Endodermal cell (in vitro differentiated cells): ENCODE measurements at regions not wholly inside any gene's neighbourhood (a gene's known extent, or its start where the extent isn't known, plus 50 kb on each side); places are given as distances from the start of the nearest gene placed in this dataset.

Experiments
- DNase-seq: peaks from one replicate; pipeline ENCODE4 v3.0.0-alpha.2; 2017
- H3K27ac ChIP-seq: 2 replicates; pipeline ENCODE4 v1.5.1; 2013; ENCODE audit warnings: mild to moderate bottlenecking, low read depth, low read length, moderate library complexity
- H3K27me3 ChIP-seq: 2 replicates; pipeline ENCODE4 v1.6.1; 2013; ENCODE audit warnings: mild to moderate bottlenecking, low read length, moderate library complexity; ENCODE audit not compliant: insufficient read depth, control insufficient read depth, poor library complexity, severe bottlenecking
- H3K36me3 ChIP-seq: 2 replicates; pipeline ENCODE4 v1.7.0; 2013; ENCODE audit warnings: mild to moderate bottlenecking, low read length, moderate library complexity; ENCODE audit not compliant: control insufficient read depth, insufficient read depth
- H3K4me1 ChIP-seq: one replicate; pipeline ENCODE4 v1.7.0; 2013; ENCODE audit warnings: low read length; ENCODE audit not compliant: control insufficient read depth, insufficient read depth
- H3K4me3 ChIP-seq: 2 replicates; pipeline ENCODE4 v1.5.1; 2013; ENCODE audit warnings: mild to moderate bottlenecking, low read length, moderate library complexity
- H3K9ac ChIP-seq: 2 replicates; pipeline ENCODE4 v1.6.1; 2013; ENCODE audit warnings: mild to moderate bottlenecking, low read length, moderate library complexity; ENCODE audit not compliant: poor library complexity, severe bottlenecking; ENCODE audit errors: extremely low read depth
- H3K9me3 ChIP-seq: 2 replicates; pipeline ENCODE4 v1.6.1; 2013; ENCODE audit warnings: mild to moderate bottlenecking, low read length, moderate library complexity; ENCODE audit not compliant: control insufficient read depth
- H3K27ac Mint-ChIP-seq: 2 replicates; pipeline ENCODE4 v1.8.0; 2020; ENCODE audit warnings: mixed read lengths
- H3K27me3 Mint-ChIP-seq: 2 replicates; pipeline ENCODE4 v1.8.0; 2021; ENCODE audit warnings: mild to moderate bottlenecking, mixed read lengths; ENCODE audit not compliant: insufficient read depth
- H3K36me3 Mint-ChIP-seq: 2 replicates; pipeline ENCODE4 v1.8.0; 2020; ENCODE audit warnings: low read depth, mixed read lengths
- H3K4me1 Mint-ChIP-seq: 2 replicates; pipeline ENCODE4 v1.8.0; 2020; ENCODE audit warnings: mixed read lengths
- H3K4me3 Mint-ChIP-seq: 2 replicates; pipeline ENCODE4 v1.8.0; 2020; ENCODE audit warnings: mild to moderate bottlenecking, moderate library complexity, mixed read lengths
- H3K9me3 Mint-ChIP-seq: 2 replicates; pipeline ENCODE4 v1.8.0; 2020; ENCODE audit warnings: mild to moderate bottlenecking, mixed read lengths
- WGBS, 2 experiments: methylation state at CpG; one replicate each; pipeline versions ENCODE4 v1.1.5 to v1.1.7; 2013; ENCODE audit warnings: missing lambda C conversion rate in 2 of 2, mixed read lengths in 1 of 2; ENCODE audit not compliant: insufficient coverage in 1 of 2, insufficient read length in 1 of 2; 5-methylcytosine and 5-hydroxymethylcytosine counted together
- TF ChIP-seq, protein P1 (sequence below): fragments of 200-600 bp; sonication (generic); conservative IDR thresholded peaks from 2 replicates; pipeline ENCODE4 v1.5.0; 2021; ENCODE audit warnings: antibody characterized with exemption, mild to moderate bottlenecking

DNA sequence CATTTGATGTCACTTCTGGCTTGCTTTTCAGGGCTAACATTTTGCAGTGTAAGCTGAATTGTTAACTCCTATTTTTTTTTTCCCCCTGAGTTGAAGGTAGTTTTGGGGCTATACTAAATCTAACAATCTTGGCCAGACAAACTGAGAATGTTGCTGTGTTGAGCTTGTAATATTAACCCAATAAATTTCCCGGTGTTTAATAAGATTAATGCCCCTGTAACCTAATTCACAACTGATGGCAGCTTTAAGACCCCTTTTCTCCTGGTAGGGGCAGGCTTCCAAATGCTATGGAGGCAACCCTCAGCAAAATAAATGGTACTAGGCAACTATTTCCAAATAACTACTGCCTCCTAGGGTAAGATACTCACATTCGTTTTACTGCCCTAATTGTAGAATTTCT is 549.6 kb upstream of the KIF2B start:
- Mint-ChIP-seq H3K27ac (no peak overlapping the region), H3K27me3 (no peaks in the 10 kb centered on the region), H3K36me3 (no peaks in the 10 kb centered on the region), H3K4me3 (no peak overlapping the region), H3K9me3 (no peaks in the 10 kb centered on the region), H3K4me1 (peaks cover 2% of the 10 kb centered on the region)
- WGBS, 2 experiments = 72% methylated on average over 2 of the region's 2 CpGs; no CpG with 5 or more reads in 1 of the 2 experiments
- TF ChIP-seq, protein P1, sequence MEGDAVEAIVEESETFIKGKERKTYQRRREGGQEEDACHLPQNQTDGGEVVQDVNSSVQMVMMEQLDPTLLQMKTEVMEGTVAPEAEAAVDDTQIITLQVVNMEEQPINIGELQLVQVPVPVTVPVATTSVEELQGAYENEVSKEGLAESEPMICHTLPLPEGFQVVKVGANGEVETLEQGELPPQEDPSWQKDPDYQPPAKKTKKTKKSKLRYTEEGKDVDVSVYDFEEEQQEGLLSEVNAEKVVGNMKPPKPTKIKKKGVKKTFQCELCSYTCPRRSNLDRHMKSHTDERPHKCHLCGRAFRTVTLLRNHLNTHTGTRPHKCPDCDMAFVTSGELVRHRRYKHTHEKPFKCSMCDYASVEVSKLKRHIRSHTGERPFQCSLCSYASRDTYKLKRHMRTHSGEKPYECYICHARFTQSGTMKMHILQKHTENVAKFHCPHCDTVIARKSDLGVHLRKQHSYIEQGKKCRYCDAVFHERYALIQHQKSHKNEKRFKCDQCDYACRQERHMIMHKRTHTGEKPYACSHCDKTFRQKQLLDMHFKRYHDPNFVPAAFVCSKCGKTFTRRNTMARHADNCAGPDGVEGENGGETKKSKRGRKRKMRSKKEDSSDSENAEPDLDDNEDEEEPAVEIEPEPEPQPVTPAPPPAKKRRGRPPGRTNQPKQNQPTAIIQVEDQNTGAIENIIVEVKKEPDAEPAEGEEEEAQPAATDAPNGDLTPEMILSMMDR = peak; percentile 49
- H3K27ac ChIP-seq = no peak overlapping the region
- no peak overlapping the region for H3K9ac ChIP-seq
- no peaks in the 10 kb centered on the region for H3K27me3 ChIP-seq
- DNase-seq = no peak
- H3K4me3 ChIP-seq = no peak overlapping the region
- H3K36me3 ChIP-seq = no peaks in the 10 kb centered on the region
- no peaks in the 10 kb centered on the region for H3K9me3 ChIP-seq
- H3K4me1 ChIP-seq = no peaks in the 10 kb centered on the region

DNA sequence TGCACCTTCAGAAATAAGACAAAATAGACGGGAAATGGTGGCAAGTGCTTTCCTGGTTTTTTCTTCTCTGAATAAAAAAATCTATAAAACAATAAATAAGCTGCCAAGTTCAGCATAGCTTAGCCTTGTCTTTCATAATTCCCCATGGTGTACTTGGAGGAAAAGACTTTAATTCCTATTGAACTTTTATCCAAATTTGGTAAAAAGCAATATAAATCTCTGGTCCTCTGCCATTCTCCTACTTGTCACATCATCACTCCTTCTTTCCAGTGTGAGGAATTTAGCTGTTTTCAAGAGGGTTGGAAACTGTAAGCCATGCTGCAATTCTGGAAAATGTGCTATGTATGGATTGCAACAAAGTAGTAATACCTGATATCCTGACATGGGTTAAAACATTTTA is 551.8 kb upstream of the KIF2B start:
- no peaks in the 10 kb centered on the region for H3K27me3 ChIP-seq
- 100% methylated on average over 1 of the region's 1 CpG; no CpG with 5 or more reads in 1 of the 2 experiments for WGBS, 2 experiments
- no peaks in the 10 kb centered on the region for H3K4me1 ChIP-seq
- Mint-ChIP-seq H3K4me1 (peaks cover 2% of the 10 kb centered on the region), H3K36me3 (no peaks in the 10 kb centered on the region), H3K4me3 (no peak overlapping the region), H3K9me3 (no peaks in the 10 kb centered on the region), H3K27me3 (no peaks in the 10 kb centered on the region), H3K27ac (no peak overlapping the region)
- H3K9me3 ChIP-seq = no peaks in the 10 kb centered on the region
- no peak overlapping the region for H3K27ac ChIP-seq
- no peak overlapping the region for H3K9ac ChIP-seq
- H3K4me3 ChIP-seq = no peak overlapping the region
- DNase-seq = no peak
- TF ChIP-seq, protein P1 = no peak
- no peaks in the 10 kb centered on the region for H3K36me3 ChIP-seq

DNA sequence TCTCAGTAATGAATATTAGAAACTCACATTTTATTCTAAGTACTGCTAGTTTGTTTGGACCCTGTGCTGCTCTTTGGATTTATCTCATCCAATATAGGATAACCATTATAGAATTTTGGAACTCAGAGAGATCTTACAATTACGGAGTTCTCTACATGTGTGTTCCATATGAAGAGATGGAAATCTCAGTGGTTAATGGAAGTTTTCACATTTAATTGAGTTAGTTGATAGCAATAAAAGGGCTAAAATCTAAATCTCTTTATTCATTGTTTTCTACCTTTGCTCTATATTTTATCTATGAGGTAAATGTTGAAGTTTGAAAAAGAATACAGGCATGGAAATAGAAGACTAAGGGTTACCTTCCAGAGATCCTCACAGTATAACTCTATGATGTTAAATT is 558.0 kb upstream of the KIF2B start:
- Histone ChIP-seq H3K27me3 (no peaks in the 10 kb centered on the region), H3K27ac (no peak overlapping the region), H3K9ac (no peak overlapping the region), H3K4me3 (no peak overlapping the region), H3K9me3 (no peaks in the 10 kb centered on the region), H3K36me3 (no peaks in the 10 kb centered on the region), H3K4me1 (no peaks in the 10 kb centered on the region)
- TF ChIP-seq, protein P1 = no peak
- no peaks in the 10 kb centered on the region for H3K36me3 Mint-ChIP-seq
- H3K27ac Mint-ChIP-seq = no peak overlapping the region
- H3K4me1 Mint-ChIP-seq = no peaks in the 10 kb centered on the region
- DNase-seq = no peak
- no peaks in the 10 kb centered on the region for H3K9me3 Mint-ChIP-seq
- no peaks in the 10 kb centered on the region for H3K27me3 Mint-ChIP-seq
- H3K4me3 Mint-ChIP-seq = no peak overlapping the region
- 100% methylated on average over 1 of the region's 1 CpG; no CpG with 5 or more reads in 1 of the 2 experiments for WGBS, 2 experiments
